Stimulated activated naive CD4-positive, alpha-beta T cell (primary cell): ENCODE measurements at regions not wholly inside any gene's neighbourhood (a gene's known extent, or its start where the extent isn't known, plus 50 kb on each side); places are given as distances from the start of the nearest gene placed in this dataset.

Experiments used
- DNase-seq, 6 experiments: peaks; one replicate each; lab custom pipeline; 2025; lab: John Stamatoyannopoulos, UW

DNA sequence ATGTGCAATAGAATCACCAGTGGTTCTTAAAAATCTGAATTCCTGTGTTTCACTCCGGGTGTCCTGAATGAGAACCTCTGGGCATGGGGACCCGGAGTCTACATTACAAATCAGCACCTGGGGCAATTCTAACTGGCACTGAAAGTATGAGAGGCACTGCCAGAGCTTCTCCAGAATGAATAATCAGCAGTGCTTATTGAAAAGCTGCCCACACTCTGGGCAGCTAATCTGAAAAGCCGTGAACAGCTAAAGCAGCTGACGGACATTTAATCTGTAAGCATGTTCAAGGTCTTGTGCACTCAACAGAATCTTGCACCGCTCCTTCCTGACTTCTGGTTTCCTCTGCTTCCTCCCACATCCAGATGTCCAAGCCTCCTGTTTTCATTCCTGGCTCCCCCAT lies 113.3 kb upstream of the KIF5B start:
- no peak for DNase-seq

DNA sequence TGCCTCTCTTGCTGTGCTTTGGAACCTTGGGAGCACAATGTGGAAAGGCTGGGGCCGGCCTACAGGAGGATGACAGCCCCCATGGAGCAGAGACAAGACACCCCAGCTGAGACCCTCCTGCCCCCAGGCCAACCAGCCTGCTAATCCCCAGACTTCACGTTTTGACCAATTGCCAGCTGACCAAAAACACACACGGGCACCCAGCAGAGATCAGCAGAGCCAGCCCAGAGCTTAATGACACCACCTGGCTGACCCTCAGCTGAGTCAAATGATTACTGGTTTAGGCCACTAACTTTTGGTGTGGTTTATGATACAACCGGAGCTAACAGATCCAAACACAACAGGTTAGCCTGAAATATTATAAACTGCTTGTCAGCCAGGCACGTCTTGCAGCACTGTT lies 111.2 kb upstream of the KIF5B start:
- DNase-seq: no peak

DNA sequence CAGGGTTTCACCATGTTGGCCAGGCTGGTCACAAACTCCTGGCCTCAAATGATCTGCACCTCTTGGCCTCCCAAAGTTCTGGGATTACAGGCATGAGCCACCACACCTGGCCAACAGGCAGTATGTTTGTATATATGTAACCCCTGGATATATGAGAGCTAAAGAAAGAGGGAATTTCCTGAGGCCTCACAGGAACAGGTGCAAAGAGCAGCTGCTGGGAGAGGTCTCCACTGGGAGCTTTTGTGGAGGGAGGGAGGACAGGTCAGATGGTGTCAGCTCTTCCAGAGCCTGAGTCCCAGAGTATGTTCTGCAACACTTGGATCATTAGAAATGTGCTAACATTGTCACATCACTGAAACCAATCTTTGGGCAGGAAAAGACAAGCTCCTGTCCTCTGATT lies 110.1 kb upstream of the KIF5B start:
- DNase-seq: no peak

DNA sequence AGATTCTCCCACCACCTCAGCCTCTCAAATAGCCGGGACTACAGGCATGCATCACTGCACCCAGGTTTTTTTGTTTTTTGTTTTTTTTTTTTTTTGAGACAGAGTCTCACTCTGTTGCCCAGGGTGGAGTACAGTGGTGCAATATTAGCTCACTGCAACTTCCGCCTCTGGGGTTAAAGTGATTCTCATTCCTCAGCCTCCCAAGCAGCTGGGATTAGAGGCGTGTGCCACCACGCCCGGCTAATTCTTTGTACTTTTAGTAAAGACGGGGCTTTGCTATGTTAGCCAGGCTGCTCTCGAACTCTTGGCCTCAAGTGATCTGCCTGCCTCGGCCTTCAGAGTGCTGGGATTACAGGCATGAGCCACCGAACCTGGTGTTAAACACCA lies 107.5 kb upstream of the KIF5B start:
- DNase-seq: no peak

DNA sequence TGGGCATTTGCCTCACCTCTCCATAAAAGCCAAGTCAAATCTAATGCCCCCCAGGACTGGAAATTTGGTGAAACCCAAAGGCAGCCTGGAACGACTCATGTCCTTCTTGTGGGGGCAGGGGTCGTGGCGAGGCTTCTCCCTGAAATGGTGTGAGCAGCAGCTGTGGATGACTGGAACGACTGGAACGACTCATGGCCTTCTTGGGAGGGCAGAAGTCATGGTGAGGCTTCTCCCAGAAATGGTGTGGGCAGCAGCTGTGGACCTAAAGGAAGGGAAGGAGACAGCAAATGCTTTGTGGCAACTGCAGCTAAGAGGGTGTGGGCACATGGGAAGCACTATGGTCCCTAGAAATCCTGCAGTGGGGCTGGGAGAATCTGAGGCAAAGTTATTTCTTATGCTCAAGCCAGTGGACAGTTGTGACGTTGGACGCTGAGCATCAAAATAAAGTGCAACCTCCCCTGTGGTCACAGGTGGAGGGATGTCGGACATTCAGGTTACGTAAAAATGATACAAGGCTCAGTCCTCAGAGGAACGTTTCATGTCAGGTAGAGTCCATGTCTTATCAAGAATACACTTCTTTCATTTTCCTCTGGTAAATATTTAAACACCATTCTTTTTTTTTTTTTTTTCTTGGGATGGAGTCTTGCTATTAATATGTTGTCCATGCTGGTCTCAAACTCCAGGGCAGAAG lies 107.0 kb upstream of the KIF5B start:
- DNase-seq: no peak

DNA sequence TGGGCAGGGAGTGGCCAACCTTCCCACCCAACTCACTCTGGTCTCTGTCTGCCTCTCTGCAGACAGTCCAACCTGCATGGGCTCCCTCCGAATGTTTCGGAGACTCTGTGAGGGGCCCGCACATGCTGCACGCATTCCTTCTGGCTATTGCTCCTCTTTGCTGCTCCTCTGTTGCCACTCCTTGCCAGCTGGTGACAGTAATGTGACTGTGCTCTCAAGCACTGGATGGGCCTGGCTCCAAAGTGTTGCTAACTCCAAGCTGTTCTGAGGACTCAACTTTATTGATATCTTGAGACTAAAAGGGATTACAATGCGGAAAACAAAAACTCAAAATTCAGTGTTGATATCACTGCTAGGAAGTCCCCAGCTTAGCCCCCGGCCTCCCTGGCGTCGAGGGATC lies 105.4 kb upstream of the KIF5B start:
- DNase-seq: no peak

DNA sequence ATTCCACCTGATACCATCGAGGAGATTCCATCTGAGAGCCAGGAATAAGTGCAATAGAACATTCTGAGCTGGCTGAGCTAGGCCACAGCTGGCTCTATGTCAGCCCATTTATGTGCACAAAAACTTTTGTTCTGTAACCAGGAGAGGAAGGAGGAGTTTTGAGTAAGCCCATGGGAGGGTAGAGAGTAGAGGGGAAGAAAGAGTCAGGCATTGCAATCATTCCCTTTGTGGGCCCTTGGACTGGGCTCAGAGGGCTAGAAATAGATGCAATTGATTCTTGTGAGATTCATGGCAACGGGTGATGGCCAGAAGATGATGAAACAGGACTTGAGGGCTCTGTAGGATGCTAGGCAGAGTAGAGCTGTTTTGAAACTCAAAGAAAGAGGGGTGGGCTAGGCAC lies 104.6 kb upstream of the KIF5B start:
- DNase-seq: no peak

DNA sequence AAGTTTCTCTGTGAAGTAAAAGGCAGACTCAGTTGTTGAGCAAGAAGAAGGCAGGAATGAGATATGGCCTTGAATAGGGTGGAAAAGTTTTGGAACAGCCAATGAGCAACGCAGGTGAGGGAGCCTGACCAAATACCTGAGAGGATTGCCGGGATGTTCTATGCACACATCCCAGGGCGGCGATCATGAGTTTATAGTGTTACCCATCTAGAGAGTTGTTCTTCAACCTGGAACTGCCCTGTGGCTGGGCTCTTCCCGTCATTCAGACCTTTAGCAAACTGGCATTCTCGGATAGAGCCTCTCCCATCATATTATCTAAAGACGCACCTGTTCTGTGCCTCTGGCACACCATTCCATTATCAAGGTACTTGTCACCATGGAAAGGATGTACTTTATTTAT lies 103.0 kb upstream of the KIF5B start:
- no peak for DNase-seq

DNA sequence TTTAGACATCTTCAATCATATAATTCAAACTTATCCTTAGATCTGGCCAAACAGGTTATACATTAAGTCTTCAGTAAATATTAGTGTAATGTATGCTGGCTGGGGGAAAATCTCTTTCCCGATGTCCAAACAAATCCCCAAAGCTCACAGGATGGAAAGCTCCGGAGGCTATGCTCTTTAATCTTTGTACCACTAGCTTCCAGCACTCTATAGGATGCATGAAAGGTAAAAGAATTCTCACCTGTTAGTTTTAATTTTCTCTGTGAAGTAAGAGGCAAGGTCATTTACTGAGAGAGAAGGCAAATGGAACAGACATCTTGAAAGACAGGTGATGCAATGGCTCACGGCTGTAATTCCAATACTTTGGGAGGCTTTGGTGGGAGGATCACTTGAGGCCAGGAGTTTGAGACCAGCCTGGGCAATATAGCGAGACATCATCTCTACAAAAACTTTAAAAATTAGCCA lies 99.8 kb upstream of the KIF5B start:
- DNase-seq: no peak

DNA sequence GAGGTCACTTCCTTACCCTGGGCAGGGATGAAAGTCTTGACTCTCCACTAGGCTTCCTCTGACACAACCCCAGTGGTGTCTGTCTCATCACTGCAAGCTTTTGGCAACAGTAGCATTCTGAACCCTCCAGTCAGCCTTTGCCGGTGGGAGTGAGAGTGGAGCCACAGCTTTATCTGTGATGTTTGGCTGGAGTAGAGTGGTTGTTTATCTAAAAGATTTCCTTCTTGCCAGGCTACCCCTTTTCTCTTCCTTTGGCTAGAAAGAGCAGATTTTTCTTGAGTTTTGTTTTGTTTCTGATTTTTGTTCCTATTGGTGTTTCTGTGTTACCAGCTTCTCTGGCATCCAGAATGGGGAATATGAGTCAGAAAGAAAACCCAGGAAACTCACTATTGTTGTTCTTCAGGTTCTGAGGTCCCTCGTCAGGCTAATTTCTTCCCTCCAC lies 98.9 kb upstream of the KIF5B start:
- DNase-seq: no peak

DNA sequence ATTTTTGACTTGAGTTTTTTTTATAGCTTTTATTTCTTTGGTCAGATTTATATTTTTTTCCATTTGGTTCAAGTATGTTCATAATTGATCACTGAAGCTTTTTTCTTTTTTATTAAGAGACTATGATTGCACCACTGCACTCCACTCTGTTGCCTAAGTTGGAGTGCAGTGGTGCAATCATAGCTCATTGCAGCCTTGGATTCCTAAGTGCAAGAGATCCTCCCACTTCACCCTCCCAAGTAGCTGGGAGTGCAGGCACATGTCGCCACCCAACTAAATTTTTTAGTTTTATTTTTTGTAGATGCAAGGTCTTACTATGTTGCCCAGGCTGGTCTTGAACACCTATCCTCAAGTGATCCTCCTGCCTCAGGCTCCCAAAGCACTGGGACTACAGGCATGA lies 97.7 kb upstream of the KIF5B start:
- DNase-seq: no peak

DNA sequence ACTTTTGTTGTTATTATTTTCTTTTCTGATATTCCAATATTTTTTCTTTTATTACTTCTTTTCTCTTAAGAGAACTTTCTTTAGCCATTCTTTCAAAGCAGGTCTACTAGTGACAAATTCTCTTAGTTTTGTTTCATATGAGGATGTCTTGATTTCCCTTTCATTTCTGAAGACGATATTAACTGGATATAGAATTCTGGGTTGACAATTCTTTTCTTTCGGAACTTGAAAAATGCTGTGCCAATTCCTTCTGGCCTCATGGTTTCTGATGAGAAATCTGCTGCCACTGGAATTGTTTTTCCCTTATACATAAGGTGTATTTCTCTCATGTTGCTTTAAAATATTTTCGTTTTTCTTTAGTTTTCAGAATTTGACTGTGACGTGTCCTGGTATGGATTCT lies 97.0 kb upstream of the KIF5B start:
- DNase-seq: no peak

DNA sequence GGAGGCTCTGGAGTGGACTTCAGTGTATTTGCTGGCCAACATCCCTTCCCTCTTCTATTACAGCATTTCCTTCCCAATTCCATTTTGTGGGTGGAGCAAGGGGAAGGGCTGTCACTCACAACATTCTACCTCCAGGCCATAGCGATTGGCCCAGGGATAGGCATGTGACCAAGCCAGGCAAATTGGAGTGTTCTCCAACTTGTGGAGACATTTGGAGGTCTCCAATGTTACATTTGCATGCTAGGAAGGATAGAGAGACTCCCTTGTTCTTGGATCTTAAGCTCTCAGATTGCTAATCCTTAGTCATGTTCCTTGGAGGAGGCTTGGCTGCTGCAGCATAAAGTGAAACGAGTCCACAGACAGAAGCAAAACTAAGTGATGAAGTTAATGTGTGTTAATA lies 95.6 kb upstream of the KIF5B start:
- DNase-seq: no peak

DNA sequence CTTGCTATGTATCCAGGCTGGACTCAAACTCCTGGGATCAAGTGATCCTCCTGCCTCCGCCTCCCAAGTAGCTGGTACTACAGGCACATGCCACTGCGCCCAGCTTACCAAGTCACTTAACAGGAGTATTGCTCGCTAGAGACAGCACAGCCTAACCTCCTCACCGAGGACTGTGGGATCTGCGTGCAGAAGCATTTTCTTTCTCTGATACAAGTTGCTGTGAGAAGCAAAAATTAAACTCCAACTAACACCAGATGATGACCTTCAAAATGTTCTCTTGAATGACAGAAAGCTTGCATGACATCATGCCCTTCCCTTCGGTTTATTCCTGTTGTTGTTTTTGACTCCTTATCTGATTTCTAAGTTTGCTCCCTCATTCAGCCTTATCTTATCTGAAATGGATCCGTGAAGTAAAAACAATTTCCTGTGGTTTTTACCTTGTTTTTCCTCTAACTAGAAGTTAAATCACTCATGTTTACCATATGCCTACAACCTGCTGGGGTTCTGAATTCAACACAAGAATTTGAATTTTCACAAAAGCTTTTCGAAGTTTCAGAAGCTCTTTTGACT lies 94.4 kb upstream of the KIF5B start:
- DNase-seq: peak in 2 of 6 experiments; percentile 7 to 13

DNA sequence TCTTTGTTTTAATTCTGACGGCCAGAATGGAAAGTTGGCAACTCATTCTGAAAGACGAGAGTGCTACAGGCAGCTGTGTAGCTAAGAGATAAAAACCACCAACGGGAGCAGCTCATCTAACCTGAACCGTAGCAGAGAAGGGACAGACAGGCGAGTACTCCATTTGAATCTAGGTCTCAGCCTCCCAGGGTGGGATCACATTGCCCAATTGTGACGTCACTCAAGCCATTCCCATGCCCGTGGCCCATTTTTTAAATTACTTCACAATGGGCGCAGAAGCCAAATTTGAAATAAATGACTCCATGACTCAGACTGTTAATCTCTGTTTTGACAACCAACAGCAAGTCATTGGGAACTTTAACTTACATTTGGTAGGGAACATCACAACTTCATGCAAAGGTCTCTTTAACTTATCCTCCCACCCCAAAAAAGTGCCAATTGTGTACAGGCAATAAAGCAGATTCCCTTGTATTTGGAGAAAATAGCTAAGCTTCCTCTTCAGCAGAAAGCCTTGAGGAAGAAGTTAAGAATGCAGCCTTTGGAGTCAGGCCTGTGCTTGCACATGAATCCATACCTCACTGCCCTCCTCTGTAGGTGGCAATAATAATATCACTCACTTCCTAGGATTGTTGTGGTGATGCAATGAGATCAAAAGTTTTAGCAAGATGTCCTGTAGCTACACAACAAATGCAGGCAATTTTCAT lies 93.2 kb upstream of the KIF5B start:
- no peak for DNase-seq

DNA sequence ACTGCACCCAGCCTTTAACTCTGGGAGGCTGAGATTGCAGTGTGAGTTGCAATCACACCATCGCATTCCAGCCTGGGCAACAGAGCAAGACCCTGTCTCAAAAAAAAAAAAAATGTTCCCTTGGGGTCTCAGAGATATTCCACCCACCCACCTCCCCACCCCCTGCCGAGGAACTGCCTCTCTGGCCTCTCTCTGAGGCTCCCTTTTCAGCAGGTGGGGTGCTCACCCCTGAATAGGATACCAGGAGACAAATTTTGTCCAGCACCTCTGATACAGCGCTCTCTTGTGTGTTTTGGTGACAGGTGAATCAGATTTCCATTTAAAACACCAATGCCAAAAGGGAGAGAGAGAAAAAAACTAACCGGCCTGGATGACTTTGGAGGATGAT lies 92.6 kb upstream of the KIF5B start:
- no peak for DNase-seq

DNA sequence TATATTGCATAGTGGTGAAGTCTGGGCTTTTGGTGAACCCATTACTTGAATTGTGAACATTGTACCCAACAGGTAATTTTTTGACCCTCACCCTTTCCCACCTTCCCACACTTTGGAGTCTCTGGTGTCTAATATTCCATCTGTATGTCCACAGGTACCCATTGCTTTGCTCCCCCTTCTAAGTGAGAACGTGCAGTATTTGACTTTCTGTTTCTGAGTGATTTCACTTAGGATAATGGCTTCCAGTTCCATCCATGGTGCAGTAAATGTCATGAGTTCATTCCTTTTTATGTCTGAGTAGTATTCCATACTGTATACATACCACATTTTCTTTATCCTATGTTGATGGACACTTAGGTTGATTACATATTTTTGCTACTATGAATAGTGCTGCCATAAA lies 91.5 kb upstream of the KIF5B start:
- DNase-seq: no peak

DNA sequence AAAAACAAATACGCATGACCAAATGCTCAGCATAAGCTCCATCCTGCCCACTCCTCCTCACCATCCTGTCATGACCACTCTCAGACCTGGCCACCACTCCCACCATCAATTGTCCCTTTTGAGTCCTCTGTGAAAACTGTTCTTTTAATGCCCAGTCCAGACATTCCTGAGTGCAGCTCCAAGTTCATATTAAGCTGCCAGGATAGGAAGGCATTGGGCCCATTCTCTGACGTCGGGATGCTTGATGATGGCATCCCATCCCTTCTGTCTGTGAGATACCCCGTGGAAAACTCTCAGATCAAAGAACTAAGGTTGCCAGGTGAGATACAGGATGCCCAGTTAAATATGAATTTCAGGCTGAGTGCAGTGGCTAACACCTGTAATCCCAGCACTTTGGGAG lies 89.9 kb upstream of the KIF5B start:
- no peak for DNase-seq

DNA sequence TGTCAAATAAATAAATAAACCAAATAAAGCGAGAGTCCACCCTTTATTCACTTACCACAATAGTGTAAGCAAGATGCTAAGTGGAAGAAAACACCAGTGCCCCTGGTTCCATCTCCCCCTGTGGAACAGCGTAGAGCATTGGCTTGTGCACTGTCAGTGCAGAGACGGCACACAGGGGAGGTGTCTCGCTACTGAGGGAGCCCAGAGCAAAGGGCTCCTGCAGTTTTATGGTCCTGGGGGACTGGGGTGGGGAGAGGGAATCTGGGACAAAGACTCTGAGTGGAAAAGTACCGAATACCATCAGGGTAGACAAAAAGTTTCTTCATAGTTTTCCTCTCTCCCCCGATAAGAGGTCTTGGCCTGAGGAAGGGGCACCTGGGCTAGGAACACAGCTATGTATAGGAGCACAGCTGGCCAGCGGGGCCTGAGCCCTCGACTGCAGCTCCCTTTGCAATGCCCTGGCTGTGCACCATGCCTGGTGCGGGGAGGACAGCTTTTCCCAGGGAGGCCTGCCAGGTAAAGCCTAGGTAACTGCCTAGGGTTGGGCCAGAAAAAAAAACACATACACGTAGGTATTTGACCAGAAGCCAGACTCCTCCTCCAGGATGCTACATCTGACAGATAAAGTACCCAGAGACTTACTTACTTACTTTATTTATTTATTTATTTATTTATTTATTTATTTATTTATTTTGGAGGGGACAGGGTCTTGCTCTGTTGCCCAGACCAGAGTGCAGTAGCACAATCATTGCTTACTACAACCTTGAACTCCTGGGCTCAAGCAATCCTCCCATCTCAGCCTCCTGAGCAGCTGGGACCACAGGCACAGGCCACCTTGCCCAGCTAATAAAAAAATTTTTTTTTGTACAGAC lies 88.8 kb upstream of the KIF5B start:
- no peak for DNase-seq

DNA sequence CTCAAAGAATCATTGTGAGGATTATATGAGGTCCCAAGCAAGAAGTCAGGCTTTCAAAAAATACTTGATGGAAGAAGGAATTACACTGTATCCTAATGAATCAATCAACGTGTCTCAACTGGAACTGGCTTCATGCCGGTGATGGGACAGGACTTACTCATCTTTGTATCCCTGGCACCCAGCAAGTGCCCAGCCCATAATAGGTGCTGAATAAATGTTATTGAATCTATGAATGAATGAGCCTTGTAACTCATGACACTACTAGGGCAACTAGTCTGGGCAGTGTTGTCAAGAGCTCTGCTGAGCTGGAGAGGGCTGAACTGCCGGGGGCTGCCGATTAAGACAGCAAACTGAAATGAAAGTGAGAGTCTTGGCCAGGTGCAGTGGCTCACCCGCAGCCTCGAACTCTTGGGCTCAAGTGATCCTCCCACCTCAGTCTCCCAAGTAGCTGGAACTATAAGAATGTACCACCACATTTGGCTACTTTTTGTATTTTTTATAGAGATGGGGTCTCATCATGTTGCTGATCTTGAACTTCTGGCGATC lies 87.2 kb upstream of the KIF5B start:
- no peak for DNase-seq

DNA sequence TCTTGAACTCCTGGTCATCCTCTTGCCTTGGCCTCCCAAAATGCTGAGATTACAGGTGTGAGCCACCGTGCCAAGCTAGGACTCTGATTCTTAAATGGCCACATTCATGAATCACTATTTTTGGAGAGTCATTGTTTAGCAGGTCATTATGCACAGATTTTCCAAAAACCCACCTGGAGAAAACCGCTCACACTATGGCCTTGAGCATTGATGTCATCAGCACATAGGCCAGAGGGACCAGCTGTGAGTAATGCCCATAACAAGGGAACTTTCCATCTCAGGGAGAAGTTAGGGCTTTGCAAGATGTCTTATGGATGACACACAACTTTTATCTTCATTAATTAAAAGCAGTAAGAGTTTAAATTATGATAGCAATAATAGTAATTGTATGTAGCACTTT lies 86.4 kb upstream of the KIF5B start:
- DNase-seq: no peak
